Amniotic stem cell (primary cell): ENCODE measurements at regions not wholly inside any gene's neighbourhood (a gene's known extent, or its start where the extent isn't known, plus 50 kb on each side); places are given as distances from the start of the nearest gene placed in this dataset.

Experiments
- DNase-seq: peaks from one replicate; lab custom pipeline; 2025; lab: John Stamatoyannopoulos, UW

DNA sequence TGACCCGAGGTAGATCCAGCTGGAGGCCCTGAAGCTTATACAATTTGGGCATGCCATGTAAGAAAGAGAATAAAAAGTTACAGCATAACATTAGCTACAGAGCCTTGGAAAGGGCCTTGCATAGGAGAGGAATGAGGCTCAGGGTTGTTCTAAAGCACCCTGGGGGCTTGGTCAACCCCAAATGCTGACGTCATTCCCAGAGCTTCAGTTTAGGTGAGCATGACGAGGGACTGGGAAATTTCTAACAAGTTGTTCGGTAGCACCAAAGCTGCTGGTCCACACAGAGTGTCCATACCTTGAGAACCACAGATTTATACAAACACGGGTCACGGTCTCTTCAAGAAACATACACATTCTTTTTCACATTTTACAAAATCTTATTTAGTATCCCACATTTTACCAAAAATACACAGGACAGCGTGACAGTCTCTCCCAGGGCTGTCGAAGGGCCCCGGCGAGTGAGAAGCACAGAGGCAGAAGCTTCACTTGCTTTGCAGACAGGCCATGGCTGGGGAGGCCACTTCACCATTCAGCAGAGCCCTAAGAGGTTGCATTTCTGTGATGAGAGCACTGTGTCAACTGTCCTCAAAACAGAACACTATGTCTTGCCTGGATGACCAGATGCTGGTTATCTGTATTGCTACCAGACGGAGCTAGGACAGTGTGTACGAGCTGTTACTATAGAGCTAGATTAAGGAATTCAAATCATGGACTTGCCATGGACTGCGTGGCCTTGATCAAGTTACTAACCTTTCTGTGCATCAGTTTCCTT is 68.2 kb upstream of the ARRDC4 start:
- DNase-seq: no peak

DNA sequence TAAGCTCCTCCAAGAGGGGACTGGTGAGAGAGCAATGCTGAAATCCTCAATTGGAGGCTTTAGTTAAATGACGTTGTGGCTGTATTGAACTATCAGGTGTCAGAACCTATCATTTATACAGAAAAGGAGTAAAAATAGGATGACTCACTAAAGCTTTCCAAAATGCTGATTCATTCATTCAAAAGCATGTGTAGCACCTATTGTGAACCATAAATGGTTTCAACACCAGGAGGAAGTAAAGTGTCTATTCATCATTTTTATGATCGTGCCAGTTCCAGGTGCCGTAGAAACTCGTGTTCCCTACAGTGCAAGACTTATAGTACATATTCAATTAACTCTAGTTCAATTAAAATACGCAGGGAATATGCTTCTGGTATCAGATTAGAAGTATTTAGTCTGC is 66.5 kb upstream of the ARRDC4 start:
- DNase-seq: no peak

DNA sequence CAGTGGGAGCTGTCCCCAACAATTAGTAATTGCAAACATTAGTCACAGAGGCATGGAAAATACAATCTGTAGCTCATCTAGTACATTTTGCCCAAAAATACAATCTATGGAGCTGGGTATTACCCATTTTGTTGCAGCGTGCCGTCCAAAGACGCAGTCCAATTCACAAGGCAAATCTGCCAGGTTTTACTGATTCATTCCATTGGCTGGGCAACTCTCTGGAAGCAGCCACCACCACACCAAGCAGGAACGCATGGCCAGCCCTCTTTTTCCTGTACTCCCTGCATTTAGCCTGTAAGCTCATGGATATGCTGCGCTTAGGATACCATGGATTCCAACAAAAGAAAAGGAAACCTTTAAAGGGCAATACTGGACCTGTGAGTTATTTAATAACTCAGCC is 60.5 kb upstream of the ARRDC4 start:
- no peak for DNase-seq

DNA sequence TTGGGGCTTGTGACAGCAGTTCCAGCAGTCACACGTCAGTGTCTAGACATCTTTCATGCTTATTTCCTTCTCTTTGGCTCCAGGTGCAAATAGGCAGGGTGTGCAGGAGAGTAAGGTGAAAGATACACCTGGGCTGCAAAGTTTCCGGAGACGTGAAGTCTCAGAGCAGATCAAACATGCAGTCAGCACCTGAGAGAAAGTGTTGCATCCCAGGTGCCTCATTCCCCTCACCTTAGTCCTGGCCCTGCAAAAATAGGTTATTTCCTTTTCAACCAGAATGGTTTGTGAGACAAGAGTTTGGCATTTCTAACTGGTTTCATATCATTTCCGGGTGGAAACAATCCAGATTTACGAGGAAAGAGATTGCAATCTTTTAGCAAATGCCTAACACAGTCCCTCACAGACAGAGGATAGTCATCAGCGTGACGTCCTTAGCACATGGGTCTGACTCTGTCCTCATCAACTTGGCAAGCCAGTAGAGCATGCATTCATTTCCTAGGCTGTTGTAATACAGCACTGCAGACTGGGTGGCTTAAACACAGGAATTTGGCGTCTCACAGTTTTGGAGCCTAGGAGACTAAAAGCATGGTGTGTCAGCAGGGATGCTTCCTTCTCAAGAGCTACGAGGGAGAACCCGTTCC is 58.2 kb upstream of the ARRDC4 start:
- DNase-seq: no peak

DNA sequence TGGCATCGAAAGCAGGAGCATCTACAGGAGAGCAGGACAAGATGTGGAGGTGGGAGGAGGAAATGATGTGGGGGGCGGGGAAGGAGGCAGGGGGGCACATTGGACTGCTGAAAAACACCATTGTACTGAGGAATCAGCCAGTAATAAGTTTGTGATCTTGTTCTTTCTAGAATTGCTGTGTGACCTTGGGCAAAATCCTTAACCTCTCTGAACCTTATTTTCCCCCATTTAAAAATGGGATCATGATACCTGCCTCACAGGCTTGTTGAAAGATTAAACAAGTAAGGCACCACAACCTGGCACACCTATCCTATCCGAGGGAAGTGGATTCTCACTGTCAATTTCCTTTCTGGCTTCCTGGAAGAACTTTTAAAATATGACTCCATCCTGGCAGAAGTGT is 56.9 kb upstream of the ARRDC4 start:
- DNase-seq: no peak

DNA sequence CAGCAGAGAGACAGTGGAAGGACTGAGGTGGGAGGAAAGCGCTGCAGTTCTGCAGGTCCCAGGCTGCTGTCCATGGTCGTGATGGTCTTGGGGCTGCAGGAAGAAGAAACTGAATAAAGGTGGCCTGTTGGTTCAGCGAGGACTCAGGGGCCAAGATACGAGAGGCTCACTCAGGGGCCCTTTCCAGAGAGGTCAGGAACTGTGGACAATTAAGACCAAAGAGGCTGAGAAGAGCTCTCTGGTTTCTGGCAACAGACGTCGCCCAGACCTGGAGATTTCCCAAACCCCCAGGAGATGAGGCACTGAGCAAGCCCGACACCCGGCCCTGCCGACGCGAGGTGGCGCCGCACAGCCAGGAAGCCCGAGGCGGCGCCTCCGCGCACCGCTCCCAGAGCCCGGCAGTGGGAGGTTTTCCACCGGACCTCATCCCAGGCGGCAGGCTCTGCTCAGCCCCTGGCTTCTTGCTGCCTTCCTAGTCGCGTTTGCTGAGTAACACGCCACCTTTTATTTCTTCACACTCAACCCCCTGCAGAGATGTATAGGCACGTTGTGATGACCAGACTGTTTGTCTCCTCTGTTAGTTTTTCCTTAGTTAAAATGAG is 56.4 kb upstream of the ARRDC4 start:
- DNase-seq: no peak

DNA sequence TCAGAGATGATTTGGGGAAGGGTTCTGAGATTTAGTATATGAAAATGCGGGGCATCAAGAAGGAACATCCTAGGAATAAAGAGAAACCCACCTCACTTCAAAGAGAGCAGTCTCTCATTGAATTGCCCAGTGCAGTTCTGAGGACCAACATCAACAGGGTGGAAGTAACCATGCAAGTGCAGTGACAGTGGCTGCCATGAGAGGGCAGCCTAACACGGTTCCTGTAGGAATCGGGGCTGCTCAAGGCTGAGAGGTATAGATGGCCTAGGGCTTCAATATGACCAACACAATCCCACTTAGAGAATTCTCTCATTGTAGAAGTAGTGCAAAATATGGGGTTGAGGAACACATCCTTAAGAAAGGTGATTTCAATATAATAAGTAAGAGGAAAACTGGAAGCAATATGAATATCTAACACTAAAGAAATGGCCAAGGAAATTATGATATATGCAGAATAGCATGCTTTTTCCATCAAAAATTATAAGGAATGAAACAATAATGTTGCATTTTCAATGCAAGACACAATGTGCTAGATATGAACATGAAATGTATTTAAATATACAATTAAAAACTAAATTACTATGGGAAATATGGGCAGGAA is 51.1 kb upstream of the ARRDC4 start:
- peak; percentile 5 for DNase-seq
